ENCODE measurements at regions not wholly inside any gene's neighbourhood (a gene's known extent, or its start where the extent isn't known, plus 50 kb on each side); places are given as distances from the start of the nearest gene placed in this dataset.

- TF ChIP-seq KAT7 (CRISPR knock-in tag; IDR thresholded peaks at IDR 0.05; ENCODE audit: borderline replicate concordance) = no peak
- no peak for TF ChIP-seq RFX3 (CRISPR knock-in tag; IDR thresholded peaks at IDR 0.05)
- no peak for TF ChIP-seq HOXA3 (CRISPR knock-in tag; IDR thresholded peaks at IDR 0.05)
- no peak for TF ChIP-seq ZNF143 (CRISPR knock-in tag; IDR thresholded peaks at IDR 0.05)
- TF ChIP-seq RAD51 (IDR thresholded peaks at IDR 0.05; ENCODE audit: borderline replicate concordance) = no peak
- TF ChIP-seq FOXJ3 (CRISPR knock-in tag; IDR thresholded peaks at IDR 0.05; ENCODE audit: borderline replicate concordance) = no peak
- TF ChIP-seq ZNF44 (CRISPR knock-in tag; IDR thresholded peaks at IDR 0.05) = no peak
- peak; percentile 37 for TF ChIP-seq AGO2 (optimal IDR thresholded peaks at IDR 0.05; ENCODE audit: low read depth, low read length)
- no peak for TF ChIP-seq MZF1 (CRISPR knock-in tag; IDR thresholded peaks at IDR 0.05; ENCODE audit: borderline replicate concordance)
- TF ChIP-seq SNAI1 (CRISPR knock-in tag; IDR thresholded peaks at IDR 0.05; ENCODE audit: borderline replicate concordance) = no peak
- TF ChIP-seq EP300 (IDR thresholded peaks at IDR 0.05; ENCODE audit: low read depth in 2 of 2, low read length in 2 of 2) = no peak
- TF ChIP-seq EP300 (CRISPR knock-in tag; IDR thresholded peaks at IDR 0.05; ENCODE audit: borderline replicate concordance) = no peak
- TF ChIP-seq POLR2AphosphoS5 (IDR thresholded peaks at IDR 0.05; ENCODE audit: low read depth, low read length) = no peak
- no peak for TF ChIP-seq ARHGAP35 (CRISPR knock-in tag; IDR thresholded peaks at IDR 0.05; ENCODE audit: borderline replicate concordance)
- no peak for TF ChIP-seq POLR2A (IDR thresholded peaks at IDR 0.05; ENCODE audit: insufficient read depth in 1 of 2, low read depth in 2 of 2, low read length in 2 of 2)
These were observed 131.1 kb downstream of the CRYBB2 start for GRCh38 chr22:25350551-25350971.

Measured in HepG2 (cell line).